ENCODE measurements at regions not wholly inside any gene's neighbourhood (a gene's known extent, or its start where the extent isn't known, plus 50 kb on each side); places are given as distances from the start of the nearest gene placed in this dataset.

- intact Hi-C loops (cut with micrococcal nuclease) = no loop called here
Observed at GRCh38 chr16:85356157-85356556, 243.9 kb upstream of the CIBAR2 start.

GRCh38 chr16:85357323-85357722 lies 245.1 kb upstream of the CIBAR2 start:
- intact Hi-C loops (cut with micrococcal nuclease) = no loop called here

GRCh38 chr16:85357924-85358505 lies 245.7 kb upstream of the CIBAR2 start:
- intact Hi-C loops (cut with micrococcal nuclease) = no loop called here

- intact Hi-C loops (cut with micrococcal nuclease) = no loop called here
Observed at GRCh38 chr16:85358704-85359146, 246.5 kb upstream of the CIBAR2 start.

GRCh38 chr16:85359147-85359822 lies 247.0 kb upstream of the CIBAR2 start:
- intact Hi-C loops (cut with micrococcal nuclease) = no loop called here

- intact Hi-C loops (cut with micrococcal nuclease) = no loop called here
Observed at GRCh38 chr16:85360323-85361277, 248.3 kb upstream of the CIBAR2 start.

- intact Hi-C loops (cut with micrococcal nuclease) = no loop called here
Observed at GRCh38 chr16:85361441-85362118, 249.3 kb upstream of the CIBAR2 start.

GRCh38 chr16:85362443-85362842 lies 250.2 kb upstream of the CIBAR2 start:
- intact Hi-C loops (cut with micrococcal nuclease) = no loop called here

GRCh38 chr16:85363427-85363826 lies 249.7 kb upstream of the GSE1 start:
- intact Hi-C loops (cut with micrococcal nuclease) = no loop called here

- intact Hi-C loops (cut with micrococcal nuclease) = no loop called here
Observed at GRCh38 chr16:85363881-85364280, 249.2 kb upstream of the GSE1 start.

- intact Hi-C loops (cut with micrococcal nuclease) = no loop called here
Observed at GRCh38 chr16:85364323-85365040, 248.6 kb upstream of the GSE1 start.

GRCh38 chr16:85365120-85365519 lies 248.0 kb upstream of the GSE1 start:
- intact Hi-C loops (cut with micrococcal nuclease) = no loop called here

- intact Hi-C loops (cut with micrococcal nuclease) = no loop called here
Observed at GRCh38 chr16:85366031-85366763, 246.9 kb upstream of the GSE1 start.

- intact Hi-C loops (cut with micrococcal nuclease) = no loop called here
Observed at GRCh38 chr16:85367485-85367884, 245.6 kb upstream of the GSE1 start.

- intact Hi-C loops (cut with micrococcal nuclease) = no loop called here
Observed at GRCh38 chr16:85369060-85369459, 244.1 kb upstream of the GSE1 start.

- intact Hi-C loops (cut with micrococcal nuclease) = no loop called here
Observed at GRCh38 chr16:85369741-85370528, 243.2 kb upstream of the GSE1 start.

GRCh38 chr16:85370543-85370880 lies 242.6 kb upstream of the GSE1 start:
- intact Hi-C loops (cut with micrococcal nuclease) = no loop called here

GRCh38 chr16:85370881-85371651 lies 242.1 kb upstream of the GSE1 start:
- intact Hi-C loops (cut with micrococcal nuclease) = no loop called here

- intact Hi-C loops (cut with micrococcal nuclease) = no loop called here
Observed at GRCh38 chr16:85371948-85372347, 241.2 kb upstream of the GSE1 start.

All from T-helper 2 cell treated with Interferon-gamma antibody and Interleukin-4, amounts not matched to agents 100 ng/mL and 5 ng/mL, for 36 hours (primary cell).